Kasumi-1 (cell line): ENCODE measurements at regions not wholly inside any gene's neighbourhood (a gene's known extent, or its start where the extent isn't known, plus 50 kb on each side); places are given as distances from the start of the nearest gene placed in this dataset.

Source experiments
- DNase-seq, 2 experiments: peaks; one replicate each; lab custom pipeline; 2025; lab: John Stamatoyannopoulos, UW

DNA sequence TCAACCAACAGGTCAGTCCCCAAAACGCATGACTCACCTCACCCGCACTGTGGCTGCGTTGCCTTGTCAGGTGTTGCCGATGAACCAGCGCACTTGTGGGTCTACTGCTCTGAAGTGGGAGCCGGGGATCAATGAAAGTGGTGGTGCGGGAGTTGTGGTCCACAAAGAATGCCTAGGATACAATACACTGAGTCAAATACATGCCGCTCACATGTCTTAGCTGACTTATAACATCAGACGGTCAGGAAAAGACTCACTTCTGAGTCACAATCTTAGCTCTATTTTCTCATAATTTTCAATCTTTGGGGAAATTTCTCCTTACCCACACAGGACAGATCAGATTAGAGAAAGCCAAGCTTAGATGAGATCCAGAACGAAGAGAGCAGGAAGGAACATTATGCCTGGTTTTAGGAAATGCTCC, 107.1 kb upstream of the STK17B start:
- DNase-seq, result no peak

DNA sequence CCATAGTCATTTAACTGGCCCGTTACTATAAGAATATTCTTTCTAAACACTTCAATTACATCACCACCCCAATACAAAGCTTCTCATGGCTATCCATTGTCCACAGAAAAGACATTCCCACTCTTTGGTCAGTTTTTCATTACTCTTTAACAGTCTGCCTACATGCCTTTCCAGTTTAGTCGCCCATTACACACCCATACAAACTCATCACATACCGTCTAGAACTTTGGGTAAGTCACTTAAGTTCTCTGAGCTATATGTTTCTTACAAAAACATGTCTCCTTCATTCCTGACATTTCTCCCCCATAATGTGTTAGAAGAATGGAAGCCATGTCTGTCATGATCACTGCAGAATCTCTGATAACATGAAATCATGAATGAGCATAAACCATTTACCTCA, 108.2 kb upstream of the STK17B start:
- DNase-seq, result no peak

DNA sequence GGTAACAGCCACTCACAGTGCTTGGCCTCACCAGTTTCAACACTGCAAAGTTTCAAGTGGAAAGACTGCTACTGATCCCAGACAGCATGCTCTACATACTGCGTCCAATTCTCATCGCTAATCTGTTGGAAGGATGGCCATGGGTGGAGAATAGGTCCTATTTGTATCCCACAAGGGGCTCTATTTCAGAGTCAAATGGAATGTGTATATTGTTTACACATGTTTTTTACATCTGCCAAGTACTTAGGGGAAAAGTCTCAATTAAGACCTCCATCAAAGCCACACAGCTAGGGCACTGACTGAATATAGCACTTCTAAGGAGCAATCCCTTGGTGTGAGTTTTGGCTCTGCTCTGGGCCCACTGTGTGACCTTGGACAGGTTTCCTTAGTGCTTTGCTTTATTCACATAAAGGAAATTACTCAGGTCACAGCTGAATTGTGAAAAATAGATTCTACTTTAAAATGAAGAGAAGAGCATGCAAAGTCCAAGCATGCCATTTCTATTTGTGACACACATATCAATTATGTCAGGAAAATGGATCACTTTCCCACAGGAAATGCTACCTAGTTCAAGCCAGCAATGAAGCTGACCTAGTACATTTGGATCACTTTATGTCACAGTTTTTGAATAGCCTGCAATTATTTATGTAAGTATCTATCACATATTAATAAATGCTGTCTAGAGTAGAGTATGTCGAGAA, 112.9 kb upstream of the STK17B start:
- DNase-seq, result no peak

DNA sequence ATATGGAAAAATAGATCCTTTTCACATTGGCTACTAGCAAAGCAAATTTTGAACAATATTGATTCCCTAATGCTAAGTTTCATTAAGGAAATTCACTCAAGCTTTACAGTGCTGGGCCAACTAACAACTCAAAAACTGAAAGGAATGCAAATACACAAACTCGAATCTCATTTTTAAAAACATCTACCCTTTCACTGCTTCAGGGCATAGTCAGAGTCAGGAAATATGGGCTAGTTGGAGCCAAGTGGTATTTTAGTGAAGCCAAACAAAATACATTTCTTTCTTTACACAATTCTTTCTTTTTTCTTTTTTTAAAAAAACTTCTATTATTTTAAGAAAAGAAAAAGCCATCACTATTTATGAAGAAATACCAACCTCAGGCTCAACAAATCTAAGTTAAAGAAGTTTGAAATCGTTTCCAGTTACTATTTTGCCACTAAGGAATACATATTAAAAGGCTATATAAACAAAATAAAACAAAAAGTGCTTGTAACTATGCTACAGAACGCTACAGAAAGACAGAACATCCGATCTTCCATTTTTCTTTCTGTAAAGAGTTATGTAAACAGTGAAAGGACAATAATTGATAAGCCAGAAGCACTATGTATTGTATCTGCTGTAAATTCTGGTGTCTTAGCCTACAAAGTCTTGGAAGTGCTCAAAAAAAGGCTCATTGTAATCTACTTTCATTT, 113.6 kb upstream of the STK17B start:
- DNase-seq, result no peak

DNA sequence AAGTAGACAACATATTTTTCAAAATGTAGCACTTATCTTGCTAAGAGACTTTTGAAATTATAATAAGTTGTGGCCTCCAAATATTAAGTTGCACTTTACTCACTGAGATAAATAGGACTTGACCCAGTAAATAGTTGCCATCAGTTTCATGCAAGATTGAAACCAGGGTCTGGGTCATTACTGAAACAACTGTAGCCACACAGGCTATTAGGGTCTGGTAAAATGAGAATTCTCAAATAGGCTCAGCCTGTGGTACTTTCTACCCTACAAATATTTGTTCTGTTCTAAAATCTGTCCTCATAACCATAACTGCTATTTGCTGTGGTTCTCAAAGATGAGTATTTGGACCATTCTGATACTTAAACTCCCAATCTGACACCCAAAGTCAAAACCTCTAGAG, 115.4 kb upstream of the STK17B start:
- no peak for DNase-seq

DNA sequence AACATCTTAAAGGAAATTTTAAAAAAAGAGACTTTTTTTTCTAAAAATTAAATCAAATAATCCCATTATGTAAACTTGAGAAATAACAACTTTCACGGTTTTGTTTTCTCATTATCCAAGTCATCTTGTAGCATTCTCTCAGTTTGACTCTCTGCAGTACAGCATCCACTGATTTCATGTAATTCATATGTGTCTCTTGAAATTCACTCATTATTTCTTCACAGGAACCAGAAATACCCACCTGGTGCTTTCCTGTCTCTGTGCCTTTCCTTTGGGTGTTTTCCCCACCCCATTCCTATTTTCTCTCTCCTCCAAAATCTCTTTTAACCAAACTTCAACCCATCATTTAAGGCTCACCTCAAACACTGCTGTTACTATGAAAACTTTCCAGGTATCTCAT, 116.1 kb upstream of the STK17B start:
- no peak for DNase-seq

DNA sequence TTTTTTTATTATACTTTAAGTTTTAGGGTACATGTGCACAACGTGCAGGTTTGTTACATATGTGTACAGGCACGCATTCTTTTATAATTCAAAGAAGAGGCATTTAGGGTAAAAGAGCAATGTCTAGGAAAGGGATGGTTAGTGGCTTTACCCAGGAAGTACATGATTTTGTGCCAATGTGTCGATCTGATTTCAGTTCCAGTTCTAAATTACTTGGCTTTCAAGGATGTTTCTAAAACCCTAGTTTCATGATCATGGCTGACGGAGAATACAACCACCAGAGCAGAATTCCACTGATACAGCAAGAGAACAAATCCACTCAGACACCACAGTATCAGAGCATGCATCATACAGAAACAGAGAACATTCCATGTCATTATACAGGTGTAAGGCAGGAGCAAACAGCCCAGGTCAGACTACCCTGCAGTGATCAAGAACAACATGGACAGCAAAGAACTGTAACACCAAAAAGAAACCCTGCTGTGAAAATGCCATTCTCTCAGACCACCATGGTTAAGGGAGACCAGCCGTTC, 116.7 kb upstream of the STK17B start:
- no peak for DNase-seq

DNA sequence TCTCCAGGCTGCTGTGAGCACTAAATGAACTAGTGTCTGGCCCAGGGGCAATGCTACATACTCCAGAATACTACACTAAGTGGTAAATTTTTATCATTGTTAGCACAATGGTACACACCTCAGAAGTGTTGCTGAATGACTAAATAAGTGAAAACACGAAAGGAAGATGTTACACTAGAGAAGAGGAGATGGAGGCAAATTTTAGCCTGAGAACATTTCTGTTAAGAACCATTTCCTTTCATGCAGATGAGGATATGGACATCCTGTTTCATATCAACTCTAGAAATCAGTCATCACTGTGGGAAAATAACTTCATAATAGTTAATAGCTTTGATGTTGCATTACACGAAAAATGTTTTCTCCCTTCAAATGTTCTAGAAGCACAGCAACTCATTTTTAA, 117.6 kb upstream of the STK17B start:
- no peak for DNase-seq

DNA sequence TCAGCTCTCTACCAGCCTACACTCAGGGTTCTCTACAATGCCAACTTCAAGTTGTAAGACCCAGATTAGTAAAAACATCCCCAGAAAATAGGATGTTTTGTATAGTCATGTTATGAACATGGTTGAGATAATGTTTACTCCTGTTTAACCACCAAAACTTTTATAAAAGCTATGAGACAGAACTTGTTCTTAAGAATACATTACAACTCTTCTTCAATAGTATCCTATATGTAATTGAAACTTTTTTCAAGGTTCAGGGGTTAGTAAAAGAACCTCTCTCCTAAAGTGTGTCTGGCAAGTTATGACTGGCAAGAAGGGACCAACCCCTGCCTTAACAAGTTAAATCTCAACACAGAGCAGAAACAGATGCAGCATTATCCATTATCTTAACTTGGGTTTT, 118.8 kb upstream of the STK17B start:
- DNase-seq, result no peak

DNA sequence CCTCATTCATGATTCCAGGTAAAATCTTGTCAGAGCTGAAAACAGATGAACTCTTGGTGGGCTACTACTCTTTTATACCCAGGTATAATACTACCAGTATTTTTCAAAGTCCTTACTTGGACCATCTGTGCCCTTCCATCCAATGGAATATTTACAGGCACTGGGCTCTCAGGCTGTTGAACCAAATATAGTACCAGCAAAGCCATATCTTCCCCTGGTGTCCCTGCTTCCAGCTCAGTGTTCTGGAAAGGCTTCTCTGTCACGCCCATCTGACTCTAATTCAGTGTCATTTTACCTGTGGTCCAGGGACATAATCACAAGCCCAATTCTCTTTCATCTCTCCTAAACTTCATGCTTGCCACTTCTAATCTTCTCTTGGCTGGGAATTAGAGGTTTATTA, 119.2 kb upstream of the STK17B start:
- DNase-seq, result no peak

DNA sequence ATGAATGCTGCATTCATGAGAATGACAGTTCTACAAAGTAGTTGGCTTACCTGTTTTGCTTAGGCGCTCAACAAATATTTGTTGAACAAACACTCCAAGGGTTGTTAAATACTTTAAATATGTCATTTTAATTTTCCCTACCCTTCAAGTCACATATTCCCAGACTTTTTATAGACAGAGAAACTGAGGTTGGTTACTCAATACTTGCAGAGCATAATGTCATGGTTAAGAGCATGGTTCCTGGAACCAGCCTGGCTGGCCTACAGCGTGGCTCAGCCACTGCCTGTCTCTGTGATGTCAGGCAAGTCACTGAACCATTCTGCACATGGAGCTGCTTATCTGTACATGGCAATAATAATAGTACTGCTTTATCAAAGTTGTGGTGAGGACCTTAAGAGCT, 120.0 kb upstream of the STK17B start:
- DNase-seq, result no peak

DNA sequence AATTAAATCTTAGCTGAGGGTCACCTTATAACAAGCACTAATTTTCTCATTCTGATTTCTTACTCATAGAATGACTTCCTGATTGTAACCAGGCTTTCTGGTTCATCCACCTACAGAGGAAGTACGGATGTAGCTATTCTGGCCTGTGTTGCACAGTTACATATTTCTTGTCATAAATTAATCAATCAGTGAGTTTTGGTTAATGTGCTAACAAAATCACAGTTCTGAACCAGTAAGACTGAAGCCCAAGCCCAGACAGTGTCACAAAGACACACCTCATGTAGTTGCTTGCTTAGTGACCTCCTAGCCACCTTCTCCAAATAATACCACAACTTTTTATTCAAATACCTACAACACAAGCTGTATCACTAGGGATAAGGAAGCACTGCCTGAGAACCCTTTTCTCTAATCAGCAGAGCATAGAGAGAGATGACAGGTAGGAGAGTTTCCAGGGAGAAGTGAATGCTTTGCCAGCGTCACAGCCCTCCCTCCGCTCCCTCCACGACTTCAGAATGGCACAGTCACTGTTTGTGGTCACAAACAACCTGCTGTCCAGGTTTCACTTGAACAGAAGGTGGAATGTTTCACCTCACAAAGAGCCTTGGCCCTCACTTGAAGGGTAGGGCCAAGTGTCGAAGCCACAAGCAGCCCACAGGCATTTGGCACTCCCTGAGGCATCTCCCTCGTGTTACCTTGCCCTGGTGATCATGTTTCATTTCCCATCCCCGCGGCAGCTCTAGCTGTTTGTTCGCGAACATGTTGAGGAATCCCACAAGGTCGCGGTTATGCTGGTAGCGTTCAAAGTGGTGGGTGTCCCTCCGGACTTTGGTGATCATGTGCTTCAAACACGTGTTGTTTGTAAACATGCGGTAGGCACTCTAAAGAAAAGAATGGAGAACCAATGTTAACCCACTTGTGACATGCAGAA, 120.8 kb upstream of the STK17B start:
- DNase-seq, result no peak

DNA sequence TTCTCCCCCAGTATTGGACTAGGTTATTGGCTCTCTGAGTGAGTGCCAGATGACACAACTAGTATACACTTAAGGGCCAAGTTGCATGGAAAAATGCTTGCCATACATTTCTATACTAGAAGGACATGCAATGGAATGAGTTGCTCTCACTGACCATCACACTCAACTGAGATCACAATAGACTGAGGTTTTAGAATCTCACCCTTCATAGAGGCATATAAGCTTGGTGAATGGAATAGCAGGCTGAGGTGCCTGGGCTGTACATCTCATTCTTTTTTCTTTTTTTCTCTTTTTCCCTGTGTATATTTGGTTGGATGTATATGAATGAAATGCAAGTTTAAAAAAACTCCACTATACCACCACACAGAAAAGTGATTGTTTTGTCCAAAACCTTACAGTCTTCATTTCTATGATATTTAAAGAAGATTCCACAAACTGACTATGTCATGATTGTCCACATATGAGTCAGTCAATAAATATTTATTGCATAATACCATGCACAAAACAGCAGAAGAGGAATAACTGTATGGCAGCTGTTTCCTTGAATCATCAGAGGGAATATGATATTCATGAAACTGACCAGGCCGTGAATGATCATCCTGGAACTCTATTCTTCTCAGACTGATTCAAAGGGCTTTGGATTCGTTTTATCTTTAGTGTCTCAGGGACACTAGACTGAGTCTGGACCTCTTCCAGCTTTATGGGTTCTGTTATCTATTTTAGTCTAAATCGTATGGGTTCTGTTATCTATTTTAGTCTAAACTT, 122.6 kb upstream of the STK17B start:
- DNase-seq, result no peak

DNA sequence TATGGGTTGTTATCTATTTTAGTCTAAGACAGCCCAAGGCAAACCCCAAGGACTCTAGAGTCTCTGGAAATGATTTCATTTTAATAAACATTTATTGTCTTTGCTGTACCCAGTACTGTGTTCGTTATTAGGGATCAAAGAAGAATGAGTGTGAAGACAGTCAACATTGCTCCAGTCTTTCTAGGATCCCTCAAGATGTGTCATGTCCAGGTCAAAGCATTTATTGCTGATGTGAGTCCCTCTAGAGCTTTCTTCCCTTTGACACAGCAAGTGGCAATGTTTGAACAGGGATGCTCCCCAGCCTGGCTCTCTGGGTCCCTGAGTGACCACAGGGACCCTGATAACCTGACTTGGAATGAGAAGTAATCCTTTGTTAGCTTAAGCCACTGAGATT, 123.1 kb upstream of the STK17B start:
- no peak for DNase-seq

DNA sequence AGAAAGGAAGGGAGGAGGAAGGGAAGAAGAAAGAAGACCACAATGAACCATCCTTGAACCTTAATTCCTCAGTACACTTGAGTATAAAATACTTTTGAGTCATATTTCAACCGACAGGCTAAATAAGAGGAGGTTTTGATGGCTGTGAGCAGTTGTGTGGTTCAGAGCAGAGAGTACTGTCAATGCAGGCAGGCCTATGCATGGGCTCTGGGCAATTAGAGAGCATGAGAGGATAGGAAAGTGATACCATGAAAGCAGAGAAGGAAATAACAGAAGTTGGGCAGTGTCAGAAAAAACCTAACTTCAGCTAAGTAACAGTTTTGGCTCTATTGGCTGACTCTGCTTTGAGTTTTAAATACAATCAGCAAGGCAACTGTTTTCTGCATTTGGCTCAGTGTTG, 123.6 kb upstream of the STK17B start:
- no peak for DNase-seq

DNA sequence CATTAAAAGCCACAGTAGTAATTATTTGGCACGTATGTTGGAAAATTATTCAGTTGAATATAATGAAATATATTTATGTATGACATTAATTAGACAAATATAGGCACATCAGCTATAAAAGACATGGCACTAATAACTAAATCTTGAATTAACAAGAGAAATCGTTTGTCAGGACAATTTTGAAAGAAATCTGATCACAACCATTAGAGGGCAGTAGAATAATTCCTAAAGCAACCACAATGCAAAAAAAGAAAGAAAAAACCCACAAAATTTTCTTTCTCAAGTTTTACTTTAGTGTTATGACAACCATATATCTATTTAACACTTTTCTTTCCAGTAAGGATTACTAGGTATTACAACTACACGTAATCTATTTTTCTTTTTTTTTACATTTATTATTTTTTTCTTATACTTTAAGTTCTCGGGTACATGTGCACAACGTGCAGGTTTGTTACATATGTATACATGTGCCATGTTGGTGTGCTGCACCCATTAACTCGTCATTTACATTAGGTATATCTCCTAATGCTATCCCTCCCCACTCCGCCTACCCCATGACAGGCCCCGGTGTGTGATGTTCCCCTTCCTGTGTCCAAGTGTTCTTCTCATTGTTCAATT, 126.8 kb upstream of the STK17B start:
- DNase-seq, result peak; percentile 49 to 83

DNA sequence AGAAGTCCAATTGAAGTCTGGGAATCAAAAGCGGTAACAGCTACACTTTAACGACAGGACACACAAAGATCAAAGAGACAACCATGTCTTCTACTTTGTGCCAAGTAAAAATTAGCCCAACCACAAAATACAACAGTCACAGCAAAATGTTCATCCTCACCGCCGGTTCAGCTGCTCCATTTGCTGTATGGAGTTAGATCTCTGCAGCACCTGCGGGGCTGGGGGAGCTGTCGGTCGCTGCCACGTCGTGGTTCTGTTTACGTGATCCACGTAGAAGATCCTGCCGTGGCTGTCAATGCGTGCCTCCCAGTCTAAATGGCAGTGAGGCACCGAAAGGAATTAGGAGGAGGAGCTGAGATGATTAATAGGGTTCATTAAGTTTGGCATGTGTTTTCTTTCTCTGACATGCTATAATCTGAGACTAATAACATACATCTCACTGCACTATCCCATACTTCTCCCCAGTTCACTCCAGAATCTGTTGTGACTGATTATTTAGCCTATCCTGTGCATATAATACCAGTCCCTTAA, 136.5 kb upstream of the STK17B start:
- DNase-seq, result no peak

DNA sequence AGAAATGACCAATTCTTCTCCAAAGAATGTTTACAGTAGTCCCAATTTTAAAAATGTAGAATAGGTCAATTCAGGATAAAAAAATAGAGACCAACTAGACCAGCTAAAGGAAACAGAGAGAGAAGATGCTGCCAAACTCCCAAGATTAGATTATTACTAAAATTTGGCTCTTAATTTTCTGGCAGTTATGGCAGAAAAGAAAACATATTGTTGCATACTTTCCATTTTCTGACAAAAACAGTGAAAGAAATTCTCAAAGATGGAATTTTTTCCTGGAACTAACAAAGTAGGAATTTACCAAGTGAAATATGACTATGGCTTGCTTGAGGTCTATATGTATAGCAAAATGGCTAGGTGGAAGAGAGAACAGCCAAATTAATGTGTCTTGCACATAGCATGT, 138.3 kb upstream of the STK17B start:
- DNase-seq, result no peak

DNA sequence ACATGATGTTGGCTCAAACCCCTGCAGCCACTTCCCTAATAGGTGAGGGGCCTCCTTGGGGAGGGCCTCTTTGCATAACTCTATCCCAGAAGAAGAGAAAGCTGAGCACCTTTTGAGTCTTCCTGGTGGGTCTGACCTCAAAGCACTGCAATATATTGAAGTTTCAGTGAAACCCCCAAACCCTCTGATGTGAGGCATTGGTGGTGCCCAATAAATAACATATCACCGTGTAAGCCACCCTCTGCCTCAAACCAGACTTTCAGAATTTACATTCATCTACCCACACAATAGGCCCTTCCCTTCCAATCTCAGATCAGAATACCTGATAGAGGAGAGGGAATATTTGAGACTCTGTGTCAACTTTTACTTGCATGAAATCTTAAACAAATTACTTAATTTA, 142.8 kb upstream of the STK17B start:
- DNase-seq, result no peak

DNA sequence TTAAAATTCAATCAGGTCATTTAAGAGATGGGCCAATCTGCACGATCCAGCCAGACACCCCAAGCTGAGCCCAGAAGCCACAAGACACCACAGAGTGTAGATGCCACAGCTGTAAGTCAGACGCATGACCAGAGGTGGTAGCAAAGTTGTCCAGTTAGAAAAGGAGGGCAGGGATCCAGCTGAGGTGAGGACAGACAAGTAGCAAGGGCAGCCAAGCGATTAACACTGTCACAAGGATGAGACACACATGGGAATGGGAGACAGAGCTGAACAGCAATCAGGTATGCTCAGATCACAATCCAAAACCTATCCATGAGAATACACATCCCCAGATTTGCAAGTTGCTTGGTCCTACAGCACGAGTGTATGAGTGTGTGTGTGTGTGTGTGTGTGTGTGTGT, 143.4 kb upstream of the STK17B start:
- no peak for DNase-seq

DNA sequence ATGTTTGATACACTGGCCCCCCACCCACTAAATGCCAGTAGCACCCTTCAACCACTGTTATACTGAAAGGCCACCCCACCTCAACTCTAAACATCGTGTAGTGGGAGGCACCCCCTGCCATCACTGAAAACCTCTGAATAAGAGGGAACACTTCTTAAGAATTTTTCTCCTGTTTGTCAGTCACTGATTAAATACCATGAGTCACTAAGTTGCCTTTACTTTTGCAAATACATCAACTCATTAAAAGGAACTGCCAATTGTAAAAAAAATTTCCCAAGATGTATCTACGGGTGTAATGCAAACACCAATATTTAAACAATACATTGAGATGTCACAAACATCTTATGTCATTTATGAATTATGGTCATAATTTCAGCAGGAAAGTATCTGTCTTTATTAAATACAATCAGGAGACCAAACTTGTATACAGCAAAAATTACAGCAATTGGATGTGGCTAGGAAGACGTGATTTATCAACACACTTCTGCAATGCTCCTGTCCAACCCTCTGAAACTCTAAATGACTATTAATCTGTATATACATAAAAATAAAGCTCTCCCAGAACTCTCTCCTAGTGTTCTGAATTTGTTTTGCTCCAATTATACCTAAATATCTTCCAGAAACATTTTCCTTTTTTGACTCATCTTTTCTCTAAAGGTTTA, 144.1 kb upstream of the STK17B start:
- DNase-seq, result no peak
